Activated CD4-positive, alpha-beta T cell treated with anti-CD3 and anti-CD28 coated beads, Interleukin-2, amount 10 ng/mL, durations not matched to agents 7 days and 5 days (primary cell): ENCODE measurements at regions not wholly inside any gene's neighbourhood (a gene's known extent, or its start where the extent isn't known, plus 50 kb on each side); places are given as distances from the start of the nearest gene placed in this dataset.
"Not testable (repeated sequence)": the region's sequence is repeated elsewhere in the genome, so short reads cannot be mapped to it uniquely, and the experiment has no call there.

ENCODE experiments used
- CTCF ChIA-PET: fragments of 350-600 bp; sonication (Branson Sonifier 250); formaldehyde crosslinking; loops from one replicate; lab custom pipeline; 2021; ENCODE audit warnings: antibody characterized with exemption; lab: Charles Lee
- POLR2A ChIA-PET: fragments of 350-600 bp; sonication (Branson Sonifier 250); formaldehyde crosslinking; loops from one replicate; lab custom pipeline; 2021; ENCODE audit warnings: antibody characterized with exemption; lab: Charles Lee
- DNase-seq: peaks from one replicate; pipeline ENCODE4 v3.0.0-alpha.2; 2020
- H3K27ac Mint-ChIP-seq: one replicate; pipeline ENCODE4 v1.8.0; 2021; ENCODE audit warnings: mild to moderate bottlenecking, moderate library complexity, mixed read lengths
- H3K27me3 Mint-ChIP-seq: one replicate; pipeline ENCODE4 v1.8.0; 2021; ENCODE audit warnings: mixed read lengths
- H3K36me3 Mint-ChIP-seq: one replicate; pipeline ENCODE4 v1.8.0; 2021; ENCODE audit warnings: low read depth, mixed read lengths
- H3K4me1 Mint-ChIP-seq: one replicate; pipeline ENCODE4 v1.8.0; 2021; ENCODE audit warnings: mixed read lengths
- H3K4me3 Mint-ChIP-seq: one replicate; pipeline ENCODE4 v1.8.0; 2021; ENCODE audit warnings: mild to moderate bottlenecking, moderate library complexity, mixed read lengths
- H3K9me3 Mint-ChIP-seq: one replicate; pipeline ENCODE4 v1.8.0; 2021; ENCODE audit warnings: mixed read lengths

GRCh38 chr4:18166925-18167324 lies 145.4 kb upstream of the LCORL start:
- no peaks in the 10 kb centered on the region for H3K4me1 Mint-ChIP-seq
- DNase-seq = no peak
- CTCF ChIA-PET = no interaction called here
- H3K27me3 Mint-ChIP-seq = peaks cover 2% of the 10 kb centered on the region
- no peak overlapping the region for H3K4me3 Mint-ChIP-seq
- H3K36me3 Mint-ChIP-seq = no peaks in the 10 kb centered on the region
- POLR2A ChIA-PET = no interaction called here
- H3K9me3 Mint-ChIP-seq = no peaks in the 10 kb centered on the region
- H3K27ac Mint-ChIP-seq = no peak overlapping the region

DNA sequence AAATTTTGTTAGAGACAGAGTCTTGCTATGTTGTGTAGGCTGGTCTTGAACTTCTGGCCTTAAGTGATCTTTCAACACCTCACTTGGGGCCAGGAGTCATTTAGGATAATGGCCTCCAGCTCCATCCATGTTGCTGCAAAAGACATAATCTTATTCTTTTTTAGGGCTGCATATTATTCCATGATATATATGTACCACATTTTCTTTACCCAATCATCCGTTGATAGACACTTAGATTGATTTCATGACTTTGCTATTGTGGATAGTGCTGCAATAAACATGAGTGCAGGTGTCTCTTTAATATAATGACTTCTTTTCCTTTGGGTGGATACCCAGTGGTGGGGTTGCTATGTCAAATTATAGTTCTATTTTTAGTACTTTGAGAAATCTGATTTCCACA lies 140.9 kb upstream of the LCORL start:
- H3K36me3 Mint-ChIP-seq = no peaks in the 10 kb centered on the region
- no peaks in the 10 kb centered on the region for H3K4me1 Mint-ChIP-seq
- DNase-seq = no peak
- H3K27me3 Mint-ChIP-seq = peaks cover 2% of the 10 kb centered on the region
- POLR2A ChIA-PET = no interaction called here
- no peak overlapping the region for H3K4me3 Mint-ChIP-seq
- H3K27ac Mint-ChIP-seq = no peak overlapping the region
- no peaks in the 10 kb centered on the region for H3K9me3 Mint-ChIP-seq
- CTCF ChIA-PET = no interaction called here

GRCh38 chr4:18159117-18159912 lies 137.8 kb upstream of the LCORL start:
- DNase-seq, POLR2A ChIA-PET, H3K36me3 Mint-ChIP-seq, H3K4me3 Mint-ChIP-seq, H3K9me3 Mint-ChIP-seq, H3K27me3 Mint-ChIP-seq, H3K27ac Mint-ChIP-seq, CTCF ChIA-PET, H3K4me1 Mint-ChIP-seq: not testable (repeated sequence)

- no peak for DNase-seq
- Mint-ChIP-seq H3K9me3 (no peaks in the 10 kb centered on the region), H3K4me3 (no peak overlapping the region), H3K36me3 (no peaks in the 10 kb centered on the region), H3K4me1 (no peaks in the 10 kb centered on the region), H3K27ac (no peak overlapping the region), H3K27me3 (peaks cover 2% of the 10 kb centered on the region)
- CTCF ChIA-PET = no interaction called here
- POLR2A ChIA-PET = no interaction called here
Measured at GRCh38 chr4:18155067-18156041, 133.8 kb upstream of the LCORL start.

GRCh38 chr4:18138076-18138665 lies 116.6 kb upstream of the LCORL start:
- no peaks in the 10 kb centered on the region for H3K4me1 Mint-ChIP-seq
- H3K36me3 Mint-ChIP-seq = no peaks in the 10 kb centered on the region
- no peaks in the 10 kb centered on the region for H3K27me3 Mint-ChIP-seq
- POLR2A ChIA-PET = no interaction called here
- no peaks in the 10 kb centered on the region for H3K9me3 Mint-ChIP-seq
- CTCF ChIA-PET = no interaction called here
- H3K4me3 Mint-ChIP-seq = no peak overlapping the region
- no peak for DNase-seq
- H3K27ac Mint-ChIP-seq = no peak overlapping the region

DNA sequence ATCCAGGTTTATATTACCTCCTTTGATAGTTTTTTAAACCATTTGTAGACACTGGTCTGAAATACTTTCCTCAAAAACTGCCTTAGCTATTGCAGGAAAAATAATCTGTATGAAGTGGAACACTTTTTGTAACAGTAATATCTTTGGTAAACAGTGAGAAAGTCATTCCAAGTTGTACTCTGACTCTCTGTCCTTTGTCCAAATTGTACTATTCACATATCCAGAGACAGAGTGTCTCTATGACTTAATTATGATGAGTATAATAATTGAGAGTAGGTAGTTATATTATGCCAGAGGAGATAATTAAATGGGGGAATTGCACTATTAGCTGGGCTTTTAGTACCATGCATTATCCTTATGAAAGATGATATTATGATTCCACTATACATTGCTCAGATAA lies 112.6 kb upstream of the LCORL start:
- Mint-ChIP-seq H3K36me3 (no peaks in the 10 kb centered on the region), H3K4me1 (no peaks in the 10 kb centered on the region), H3K4me3 (no peak overlapping the region), H3K9me3 (no peaks in the 10 kb centered on the region), H3K27ac (no peak overlapping the region), H3K27me3 (peaks cover 3% of the 10 kb centered on the region)
- no peak for DNase-seq
- ChIA-PET CTCF (no interaction called here), POLR2A (no interaction called here)

DNA sequence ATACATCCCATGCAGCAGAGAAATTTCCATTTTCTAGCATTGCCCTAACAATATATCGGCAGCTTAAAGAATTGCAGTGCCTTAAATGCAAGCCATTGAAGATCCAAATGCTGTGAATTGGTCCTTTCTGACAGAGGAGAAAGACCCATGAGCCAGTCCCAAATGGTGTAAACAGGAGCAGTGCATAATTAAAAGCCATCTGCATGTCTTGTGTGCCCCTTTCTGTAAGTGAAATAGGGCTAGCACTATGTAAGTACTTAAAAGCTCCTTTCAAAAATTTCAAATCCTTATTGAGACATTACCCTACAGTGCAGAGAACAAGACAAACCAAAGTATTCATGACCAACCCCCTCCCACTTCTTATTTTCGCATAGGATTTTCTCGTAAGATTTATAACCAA lies 108.7 kb upstream of the LCORL start:
- Mint-ChIP-seq H3K27me3 (peaks cover 7% of the 10 kb centered on the region), H3K27ac (no peak overlapping the region), H3K9me3 (no peaks in the 10 kb centered on the region), H3K36me3 (no peaks in the 10 kb centered on the region), H3K4me1 (no peaks in the 10 kb centered on the region), H3K4me3 (no peak overlapping the region)
- ChIA-PET CTCF (no interaction called here), POLR2A (no interaction called here)
- no peak for DNase-seq

- Mint-ChIP-seq H3K27ac (no peak overlapping the region), H3K36me3 (no peaks in the 10 kb centered on the region), H3K4me3 (no peak overlapping the region), H3K4me1 (no peaks in the 10 kb centered on the region), H3K9me3 (no peaks in the 10 kb centered on the region), H3K27me3 (peaks cover 11% of the 10 kb centered on the region)
- no peak for DNase-seq
- ChIA-PET CTCF (no interaction called here), POLR2A (no interaction called here)
Measured at GRCh38 chr4:18128241-18128640, 106.7 kb upstream of the LCORL start.

DNA sequence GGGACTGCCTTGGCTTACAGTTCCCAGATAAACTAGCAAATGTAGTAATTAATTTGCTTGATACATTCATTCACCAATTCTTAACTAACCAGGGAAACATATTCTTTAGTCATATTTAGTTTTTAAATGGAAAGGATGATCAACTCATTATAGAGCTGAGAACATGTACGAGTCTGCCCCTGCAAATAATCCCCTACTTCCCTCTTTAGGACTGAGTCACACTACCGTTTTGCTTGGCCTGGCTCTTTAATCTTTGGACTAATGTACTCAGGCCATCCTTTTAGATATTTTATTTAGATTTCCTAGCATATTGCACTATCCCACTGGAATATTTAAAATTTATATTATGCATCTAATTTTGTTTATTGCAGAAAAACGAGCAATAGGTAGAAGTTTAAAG lies 105.5 kb upstream of the LCORL start:
- Mint-ChIP-seq H3K27ac (no peak overlapping the region), H3K36me3 (no peaks in the 10 kb centered on the region), H3K27me3 (peaks cover 13% of the 10 kb centered on the region), H3K4me1 (no peaks in the 10 kb centered on the region), H3K9me3 (no peaks in the 10 kb centered on the region), H3K4me3 (no peak overlapping the region)
- DNase-seq = no peak
- ChIA-PET POLR2A (no interaction called here), CTCF (no interaction called here)

- CTCF ChIA-PET = no interaction called here
- POLR2A ChIA-PET = no interaction called here
- no peaks in the 10 kb centered on the region for H3K4me1 Mint-ChIP-seq
- H3K4me3 Mint-ChIP-seq = no peak overlapping the region
- H3K27ac Mint-ChIP-seq = no peak overlapping the region
- no peak for DNase-seq
- no peaks in the 10 kb centered on the region for H3K36me3 Mint-ChIP-seq
- peaks cover 8% of the 10 kb centered on the region for H3K27me3 Mint-ChIP-seq
- no peaks in the 10 kb centered on the region for H3K9me3 Mint-ChIP-seq
Measured at GRCh38 chr4:18113710-18114331, 92.3 kb upstream of the LCORL start.

- H3K4me3 Mint-ChIP-seq = no peak overlapping the region
- DNase-seq = no peak
- no peak overlapping the region for H3K27ac Mint-ChIP-seq
- H3K36me3 Mint-ChIP-seq = no peaks in the 10 kb centered on the region
- ChIA-PET CTCF (no interaction called here), POLR2A (no interaction called here)
- no peaks in the 10 kb centered on the region for H3K9me3 Mint-ChIP-seq
- H3K27me3 Mint-ChIP-seq = peaks cover 8% of the 10 kb centered on the region
- no peaks in the 10 kb centered on the region for H3K4me1 Mint-ChIP-seq
Measured at GRCh38 chr4:18111081-18111480, 89.5 kb upstream of the LCORL start.

DNA sequence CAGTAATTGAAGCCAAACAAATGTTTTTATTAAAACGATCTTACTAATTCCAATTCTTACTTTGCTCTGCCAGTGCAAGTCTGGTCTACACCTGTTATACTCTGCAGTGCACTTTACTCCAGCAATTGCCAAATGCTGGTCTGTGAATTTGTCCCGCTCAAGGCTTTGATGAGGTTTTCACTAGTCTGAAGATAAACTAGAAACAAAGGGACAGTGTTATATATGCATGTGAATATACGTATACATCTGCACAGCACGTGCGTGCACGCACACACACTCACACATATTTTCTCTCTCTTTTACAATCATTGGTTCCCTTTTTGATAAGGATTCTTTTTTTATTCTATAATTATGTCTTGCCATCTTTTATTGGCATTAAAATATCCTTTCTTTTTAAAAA lies 88.5 kb upstream of the LCORL start:
- ChIA-PET POLR2A (no interaction called here), CTCF (no interaction called here)
- no peak for DNase-seq
- H3K4me1 Mint-ChIP-seq = no peaks in the 10 kb centered on the region
- no peak overlapping the region for H3K27ac Mint-ChIP-seq
- H3K36me3 Mint-ChIP-seq = no peaks in the 10 kb centered on the region
- no peak overlapping the region for H3K4me3 Mint-ChIP-seq
- peaks cover 8% of the 10 kb centered on the region for H3K27me3 Mint-ChIP-seq
- H3K9me3 Mint-ChIP-seq = no peaks in the 10 kb centered on the region

GRCh38 chr4:18109676-18110075 lies 88.1 kb upstream of the LCORL start:
- POLR2A ChIA-PET = no interaction called here

More at GRCh38 chr4:18109676-18110075, 88.1 kb upstream of the LCORL start:
- DNase-seq = no peak
- Mint-ChIP-seq H3K27ac (no peak overlapping the region), H3K36me3 (no peaks in the 10 kb centered on the region), H3K27me3 (peaks cover 8% of the 10 kb centered on the region), H3K9me3 (no peaks in the 10 kb centered on the region), H3K4me3 (no peak overlapping the region), H3K4me1 (no peaks in the 10 kb centered on the region)
- CTCF ChIA-PET = no interaction called here
